ENCODE measurements at regions not wholly inside any gene's neighbourhood (a gene's known extent, or its start where the extent isn't known, plus 50 kb on each side); places are given as distances from the start of the nearest gene placed in this dataset.

- TF ChIP-seq CTCF (IDR thresholded peaks at IDR 0.05) (no peak), POLR2A (IDR thresholded peaks at IDR 0.05) (no peak)
Measured at GRCh38 chr2:66084948-66085590, 349.9 kb upstream of the MEIS1 start.
